Stomach (tissue), 8 donors: ENCODE measurements at regions not wholly inside any gene's neighbourhood (a gene's known extent, or its start where the extent isn't known, plus 50 kb on each side); places are given as distances from the start of the nearest gene placed in this dataset.

ENCODE experiments used
- DNase-seq, 2 donors: peaks; one replicate each; pipeline versions ENCODE4 v3.0.0 to v3.0.0-alpha.2; 2013 to 2019
- H3K27ac ChIP-seq, 5 donors: fragments of 200-600 bp in 4 of 5; sonication (generic) in 4 of 5; one replicate each; pipeline ENCODE4 v1.5.1; 2013 to 2019; ENCODE audit warnings: mild to moderate bottlenecking in 1 of 5, moderate library complexity in 1 of 5
- H3K27me3 ChIP-seq, 3 donors: fragments of 200-600 bp; sonication (generic); one replicate each; pipeline ENCODE4 v1.5.1; 2017 to 2019; ENCODE audit warnings: mixed run types in 1 of 3
- H3K36me3 ChIP-seq, 4 donors: fragments of 200-600 bp; sonication (generic); 1 replicate in 3 of 4; 2 replicates in 1 of 4; pipeline ENCODE4 v1.5.1; 2016 to 2019
- H3K4me1 ChIP-seq, 4 donors: fragments of 200-600 bp; sonication (generic); one replicate each; pipeline ENCODE4 v1.5.1; 2016 to 2019
- H3K4me3 ChIP-seq, 4 donors: fragments of 200-600 bp; sonication (generic) in 3 of 4; one replicate each; pipeline ENCODE4 v1.5.1; 2016 to 2019; ENCODE audit warnings: mild to moderate bottlenecking in 1 of 4
- H3K9me3 ChIP-seq, 4 donors: fragments of 200-600 bp; sonication (generic); one replicate each; pipeline ENCODE4 v1.5.1; 2016 to 2019
- CTCF ChIP-seq, 7 experiments: fragments of 450-650 bp in 4 of 7; fragments of 200-600 bp in 3 of 7; sonication (generic) in 3 of 7; IDR thresholded peaks; one replicate each; pipeline ENCODE4 v1.5.1; 2016 to 2019; ENCODE audit warnings: antibody characterized with exemption in 7 of 7, control low read depth in 2 of 7, mild to moderate bottlenecking in 1 of 7
- EP300 ChIP-seq: sonication (generic); formaldehyde crosslinking; IDR thresholded peaks from one replicate; pipeline ENCODE4 v1.6.1; 2017; ENCODE audit warnings: antibody characterized with exemption
- POLR2A ChIP-seq, 4 donors: fragments of 450-650 bp; IDR thresholded peaks; one replicate each; pipeline ENCODE4 v1.6.1; 2016; ENCODE audit warnings: antibody characterized with exemption in 4 of 4, control low read depth in 2 of 4, mild to moderate bottlenecking in 1 of 4, moderate library complexity in 1 of 4
- POLR2AphosphoS5 ChIP-seq, 3 donors: sonication (generic); formaldehyde crosslinking; IDR thresholded peaks; one replicate each; pipeline ENCODE4 v1.6.1; 2016; ENCODE audit warnings: antibody characterized with exemption in 3 of 3
- WGBS, 5 donors: extraction: QIAGEN DNeasy Blood & Tissue Kit in 3 of 5; methylation state at CpG; one replicate each; pipeline versions ENCODE4 v1.1.5 to v1.1.7; 2013 to 2018; 5-methylcytosine and 5-hydroxymethylcytosine counted together
- intact Hi-C: fragments of 100-400 bp; cut with DNase I; formaldehyde crosslinking; loops from one replicate; pipeline ENCODE4 v1.15.1; 2023; ENCODE audit warnings: low total_unique reads
- donor health status: healthy with polysubstance abuse.
- donor health status: Bipolar disorder and iron deficiency.
- donor health status: healthy.

- Histone ChIP-seq H3K9me3 (no peaks in the 10 kb centered on the region), H3K27ac (no peak overlapping the region), H3K36me3 (peaks cover 0 to 19% (median 9%) of the 10 kb centered on the region in 4 donors), H3K27me3 (no peaks in the 10 kb centered on the region), H3K4me1 (no peaks in the 10 kb centered on the region), H3K4me3 (no peak overlapping the region)
- TF ChIP-seq EP300 (no peak), POLR2AphosphoS5 (IDR thresholded peaks at IDR 0.05) (no peak), POLR2A (IDR thresholded peaks at IDR 0.05) (no peak), CTCF (IDR thresholded peaks at IDR 0.05) (no peak)
- WGBS, 5 donors: 69 to 86% (median 76%) methylated on average over 9 of the region's 9 CpGs
- intact Hi-C loops: no loop called here
- no peak for DNase-seq
Observed at GRCh38 chr4:125481334-125482045, 166.7 kb downstream of the FAT4 start.

GRCh38 chr4:125482822-125483221 lies 168.1 kb downstream of the FAT4 start:
- H3K36me3 ChIP-seq: peaks cover 0 to 26% (median 12%) of the 10 kb centered on the region in 4 donors
- no peak overlapping the region for H3K27ac ChIP-seq
- no peaks in the 10 kb centered on the region for H3K27me3 ChIP-seq
- intact Hi-C loops: no loop called here
- no peaks in the 10 kb centered on the region for H3K9me3 ChIP-seq
- 59 to 96% (median 69%) methylated on average over 3 of the region's 3 CpGs for WGBS, 5 donors
- no peak overlapping the region for H3K4me3 ChIP-seq
- no peak for DNase-seq
- H3K4me1 ChIP-seq: no peaks in the 10 kb centered on the region
- TF ChIP-seq CTCF (IDR thresholded peaks at IDR 0.05): no peak
- no peak for TF ChIP-seq POLR2A (IDR thresholded peaks at IDR 0.05)
- TF ChIP-seq EP300: no peak
- TF ChIP-seq POLR2AphosphoS5 (IDR thresholded peaks at IDR 0.05): no peak

- 82 to 91% (median 89%) methylated on average over 3 of the region's 3 CpGs for WGBS, 5 donors
- Histone ChIP-seq H3K36me3 (peaks cover 0 to 31% (median 12%) of the 10 kb centered on the region in 4 donors), H3K27me3 (no peaks in the 10 kb centered on the region), H3K9me3 (no peaks in the 10 kb centered on the region), H3K4me1 (no peaks in the 10 kb centered on the region), H3K4me3 (no peak overlapping the region), H3K27ac (no peak overlapping the region)
- no peak for TF ChIP-seq EP300
- TF ChIP-seq POLR2A (IDR thresholded peaks at IDR 0.05): no peak
- TF ChIP-seq POLR2AphosphoS5 (IDR thresholded peaks at IDR 0.05): no peak
- no peak for TF ChIP-seq CTCF (IDR thresholded peaks at IDR 0.05)
- no peak for DNase-seq
- intact Hi-C loops: no loop called here
Observed at GRCh38 chr4:125483278-125483677, 168.5 kb downstream of the FAT4 start.

- no peak for DNase-seq
- no peak overlapping the region for H3K27ac ChIP-seq
- WGBS, 5 donors: 88 to 98% (median 93%) methylated on average over 3 of the region's 3 CpGs
- no peak overlapping the region for H3K4me3 ChIP-seq
- no peaks in the 10 kb centered on the region for H3K27me3 ChIP-seq
- H3K4me1 ChIP-seq: no peaks in the 10 kb centered on the region
- intact Hi-C loops: no loop called here
- H3K36me3 ChIP-seq: peaks cover 0 to 32% (median 12%) of the 10 kb centered on the region in 4 donors
- TF ChIP-seq CTCF (IDR thresholded peaks at IDR 0.05): no peak
- TF ChIP-seq POLR2AphosphoS5 (IDR thresholded peaks at IDR 0.05): no peak
- TF ChIP-seq POLR2A (IDR thresholded peaks at IDR 0.05): no peak
- no peak for TF ChIP-seq EP300
- no peaks in the 10 kb centered on the region for H3K9me3 ChIP-seq
Observed at GRCh38 chr4:125484912-125485311, 170.2 kb downstream of the FAT4 start.
